ENCODE measurements at regions not wholly inside any gene's neighbourhood (a gene's known extent, or its start where the extent isn't known, plus 50 kb on each side); places are given as distances from the start of the nearest gene placed in this dataset.
"Not testable (repeated sequence)": the region's sequence is repeated elsewhere in the genome, so short reads cannot be mapped to it uniquely, and the experiment has no call there.

- DNase-seq; H3K9me3 Mint-ChIP-seq; H3K4me3 Mint-ChIP-seq; H3K4me1 Mint-ChIP-seq; ATAC-seq (ENCODE audit: low read depth in 2 of 2); H3K36me3 Mint-ChIP-seq; H3K27ac Mint-ChIP-seq: not testable (repeated sequence)
- H3K27me3 Mint-ChIP-seq = peaks cover 9 to 20% (median 16%) of the 10 kb centered on the region in 3 donors
These were observed 658.9 kb downstream of the PRIM2 start for GRCh38 chr6:57976371-57976770.

GRCh38 chr6:57983603-57984002 lies 666.2 kb downstream of the PRIM2 start:
- not testable (repeated sequence) for H3K36me3 Mint-ChIP-seq; H3K27ac Mint-ChIP-seq; ATAC-seq (ENCODE audit: low read depth in 2 of 2); DNase-seq; H3K4me1 Mint-ChIP-seq; H3K4me3 Mint-ChIP-seq; H3K9me3 Mint-ChIP-seq
- peaks cover 0 to 15% (median 8%) of the 10 kb centered on the region in 3 donors for H3K27me3 Mint-ChIP-seq

- not testable (repeated sequence) for H3K4me3 Mint-ChIP-seq; H3K4me1 Mint-ChIP-seq; DNase-seq; ATAC-seq (ENCODE audit: low read depth in 2 of 2); H3K27ac Mint-ChIP-seq; H3K9me3 Mint-ChIP-seq; H3K36me3 Mint-ChIP-seq
- H3K27me3 Mint-ChIP-seq = peaks cover 0 to 15% (median 8%) of the 10 kb centered on the region in 3 donors
These were observed 667.1 kb downstream of the PRIM2 start for GRCh38 chr6:57984575-57984974.

GRCh38 chr6:57985734-57986133 lies 668.3 kb downstream of the PRIM2 start:
- peaks cover 0 to 15% (median 8%) of the 10 kb centered on the region in 3 donors for H3K27me3 Mint-ChIP-seq
- H3K4me3 Mint-ChIP-seq; H3K4me1 Mint-ChIP-seq; H3K36me3 Mint-ChIP-seq; DNase-seq; ATAC-seq (ENCODE audit: low read depth in 2 of 2); H3K9me3 Mint-ChIP-seq: not testable (repeated sequence)
- peak overlapping the region in 2 of 6 donors; percentile 7 to 68 for H3K27ac Mint-ChIP-seq

GRCh38 chr6:57986584-57986983 lies 669.2 kb downstream of the PRIM2 start:
- H3K4me3 Mint-ChIP-seq, H3K4me1 Mint-ChIP-seq, H3K36me3 Mint-ChIP-seq, H3K9me3 Mint-ChIP-seq: not testable (repeated sequence)
- DNase-seq (peak; percentile 32), ATAC-seq (ENCODE audit: low read depth in 2 of 2) (peak; percentile 88 to 95)
- Mint-ChIP-seq H3K27me3 (peaks cover 0 to 15% (median 8%) of the 10 kb centered on the region in 3 donors), H3K27ac (peak overlapping the region in 2 of 6 donors; percentile 68 to 70)

GRCh38 chr6:57989520-57990080 lies 672.2 kb downstream of the PRIM2 start:
- H3K9me3 Mint-ChIP-seq; H3K4me1 Mint-ChIP-seq; H3K36me3 Mint-ChIP-seq; H3K27ac Mint-ChIP-seq; H3K27me3 Mint-ChIP-seq; DNase-seq; H3K4me3 Mint-ChIP-seq; ATAC-seq (ENCODE audit: low read depth in 2 of 2): not testable (repeated sequence)

GRCh38 chr6:57998858-57999619 lies 681.6 kb downstream of the PRIM2 start:
- H3K4me1 Mint-ChIP-seq; DNase-seq; H3K4me3 Mint-ChIP-seq; ATAC-seq (ENCODE audit: low read depth in 2 of 2); H3K27ac Mint-ChIP-seq: not testable (repeated sequence)
- peaks cover 4 to 12% (median 8%) of the 10 kb centered on the region in 3 donors for H3K27me3 Mint-ChIP-seq
- H3K36me3 Mint-ChIP-seq = peaks cover 2 to 10% of the 10 kb centered on the region in 2 donors
- peaks cover 1 to 25% (median 6%) of the 10 kb centered on the region in 7 donors for H3K9me3 Mint-ChIP-seq

GRCh38 chr6:58000233-58000632 lies 682.8 kb downstream of the PRIM2 start:
- DNase-seq; H3K27ac Mint-ChIP-seq; H3K4me3 Mint-ChIP-seq; ATAC-seq (ENCODE audit: low read depth in 2 of 2); H3K4me1 Mint-ChIP-seq: not testable (repeated sequence)
- Mint-ChIP-seq H3K36me3 (peaks cover 5 to 15% of the 10 kb centered on the region in 2 donors), H3K9me3 (peaks cover 5 to 26% (median 10%) of the 10 kb centered on the region in 7 donors), H3K27me3 (peaks cover 4 to 12% (median 8%) of the 10 kb centered on the region in 3 donors)

- ATAC-seq (ENCODE audit: low read depth in 2 of 2) (peak; percentile 59 to 76), DNase-seq (peak; percentile 6)
- not testable (repeated sequence) for H3K27me3 Mint-ChIP-seq, H3K4me1 Mint-ChIP-seq
- Mint-ChIP-seq H3K27ac (peak overlapping the region in 3 of 6 donors; percentile 54 to 68 (median 66)), H3K4me3 (peak overlapping the region in 1 of 8 donors; percentile 41), H3K9me3 (peaks cover 5 to 48% (median 15%) of the 10 kb centered on the region in 7 donors), H3K36me3 (peaks cover 5 to 15% of the 10 kb centered on the region in 2 donors)
These were observed 686.2 kb downstream of the PRIM2 start for GRCh38 chr6:58003417-58004167.

GRCh38 chr6:58007334-58008000 lies 690.0 kb downstream of the PRIM2 start:
- not testable (repeated sequence) for H3K27me3 Mint-ChIP-seq; H3K27ac Mint-ChIP-seq; ATAC-seq (ENCODE audit: low read depth in 2 of 2); H3K36me3 Mint-ChIP-seq; H3K4me3 Mint-ChIP-seq; DNase-seq; H3K4me1 Mint-ChIP-seq
- H3K9me3 Mint-ChIP-seq = peaks cover 0 to 44% (median 19%) of the 10 kb centered on the region in 7 donors

GRCh38 chr6:58008001-58008335 lies 690.5 kb downstream of the PRIM2 start:
- H3K4me1 Mint-ChIP-seq; H3K27me3 Mint-ChIP-seq; H3K36me3 Mint-ChIP-seq; H3K4me3 Mint-ChIP-seq; DNase-seq; ATAC-seq (ENCODE audit: low read depth in 2 of 2); H3K27ac Mint-ChIP-seq: not testable (repeated sequence)
- H3K9me3 Mint-ChIP-seq = peaks cover 0 to 44% (median 19%) of the 10 kb centered on the region in 7 donors

- not testable (repeated sequence) for H3K4me1 Mint-ChIP-seq; H3K36me3 Mint-ChIP-seq; H3K27ac Mint-ChIP-seq; DNase-seq; ATAC-seq (ENCODE audit: low read depth in 2 of 2); H3K27me3 Mint-ChIP-seq; H3K9me3 Mint-ChIP-seq; H3K4me3 Mint-ChIP-seq
These were observed 694.6 kb downstream of the PRIM2 start for GRCh38 chr6:58011954-58012600.

GRCh38 chr6:58016614-58017013 lies 699.2 kb downstream of the PRIM2 start:
- not testable (repeated sequence) for H3K4me1 Mint-ChIP-seq; H3K4me3 Mint-ChIP-seq; H3K27me3 Mint-ChIP-seq; ATAC-seq (ENCODE audit: low read depth in 2 of 2); DNase-seq; H3K9me3 Mint-ChIP-seq; H3K36me3 Mint-ChIP-seq; H3K27ac Mint-ChIP-seq
